ENCODE measurements at regions not wholly inside any gene's neighbourhood (a gene's known extent, or its start where the extent isn't known, plus 50 kb on each side); places are given as distances from the start of the nearest gene placed in this dataset.

DNA sequence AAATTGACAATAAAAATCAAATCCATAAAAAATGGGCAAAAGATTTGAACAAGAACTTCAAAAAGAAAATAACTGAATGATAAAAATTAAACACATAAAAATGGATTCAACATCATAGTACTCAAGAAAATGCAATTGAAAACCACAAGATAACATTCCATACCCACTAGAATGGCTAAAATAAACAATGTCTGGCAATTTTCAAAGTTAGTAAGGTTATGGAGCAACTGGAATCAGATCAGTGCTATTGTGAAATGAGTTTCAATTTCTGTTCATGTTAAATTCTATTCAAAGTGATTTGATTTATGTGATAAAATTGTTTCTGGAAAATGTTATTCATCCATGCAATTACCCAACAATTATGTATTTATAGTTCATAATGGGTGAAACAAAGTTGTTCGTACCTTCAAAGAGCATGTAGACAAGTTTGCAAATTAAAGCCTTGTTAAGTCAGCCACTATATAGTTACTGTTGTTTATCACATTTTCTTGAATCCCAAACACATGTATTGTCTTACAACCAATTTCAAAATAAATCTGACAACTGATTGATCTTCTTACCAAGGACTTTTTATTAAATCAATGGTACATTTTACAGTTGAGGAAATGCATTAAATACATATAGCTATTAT is 151.5 kb upstream of the CENPW start:
- H3K36me3 ChIP-seq: no peaks in the 10 kb centered on the region
- DNase-seq: no peak
- TF ChIP-seq, protein P1, sequence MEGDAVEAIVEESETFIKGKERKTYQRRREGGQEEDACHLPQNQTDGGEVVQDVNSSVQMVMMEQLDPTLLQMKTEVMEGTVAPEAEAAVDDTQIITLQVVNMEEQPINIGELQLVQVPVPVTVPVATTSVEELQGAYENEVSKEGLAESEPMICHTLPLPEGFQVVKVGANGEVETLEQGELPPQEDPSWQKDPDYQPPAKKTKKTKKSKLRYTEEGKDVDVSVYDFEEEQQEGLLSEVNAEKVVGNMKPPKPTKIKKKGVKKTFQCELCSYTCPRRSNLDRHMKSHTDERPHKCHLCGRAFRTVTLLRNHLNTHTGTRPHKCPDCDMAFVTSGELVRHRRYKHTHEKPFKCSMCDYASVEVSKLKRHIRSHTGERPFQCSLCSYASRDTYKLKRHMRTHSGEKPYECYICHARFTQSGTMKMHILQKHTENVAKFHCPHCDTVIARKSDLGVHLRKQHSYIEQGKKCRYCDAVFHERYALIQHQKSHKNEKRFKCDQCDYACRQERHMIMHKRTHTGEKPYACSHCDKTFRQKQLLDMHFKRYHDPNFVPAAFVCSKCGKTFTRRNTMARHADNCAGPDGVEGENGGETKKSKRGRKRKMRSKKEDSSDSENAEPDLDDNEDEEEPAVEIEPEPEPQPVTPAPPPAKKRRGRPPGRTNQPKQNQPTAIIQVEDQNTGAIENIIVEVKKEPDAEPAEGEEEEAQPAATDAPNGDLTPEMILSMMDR (IDR thresholded peaks at IDR 0.05; ENCODE audit: low read depth, low read length): no peak
- no peaks in the 10 kb centered on the region for H3K27me3 ChIP-seq (ENCODE audit: insufficient read depth, low read depth, severe bottlenecking)
- H3K9me3 ChIP-seq (ENCODE audit: severe bottlenecking): no peaks in the 10 kb centered on the region
- no peak overlapping the region for H3K27ac ChIP-seq
- H3K4me3 ChIP-seq (ENCODE audit: low read depth, low read length): no peak overlapping the region

DNA sequence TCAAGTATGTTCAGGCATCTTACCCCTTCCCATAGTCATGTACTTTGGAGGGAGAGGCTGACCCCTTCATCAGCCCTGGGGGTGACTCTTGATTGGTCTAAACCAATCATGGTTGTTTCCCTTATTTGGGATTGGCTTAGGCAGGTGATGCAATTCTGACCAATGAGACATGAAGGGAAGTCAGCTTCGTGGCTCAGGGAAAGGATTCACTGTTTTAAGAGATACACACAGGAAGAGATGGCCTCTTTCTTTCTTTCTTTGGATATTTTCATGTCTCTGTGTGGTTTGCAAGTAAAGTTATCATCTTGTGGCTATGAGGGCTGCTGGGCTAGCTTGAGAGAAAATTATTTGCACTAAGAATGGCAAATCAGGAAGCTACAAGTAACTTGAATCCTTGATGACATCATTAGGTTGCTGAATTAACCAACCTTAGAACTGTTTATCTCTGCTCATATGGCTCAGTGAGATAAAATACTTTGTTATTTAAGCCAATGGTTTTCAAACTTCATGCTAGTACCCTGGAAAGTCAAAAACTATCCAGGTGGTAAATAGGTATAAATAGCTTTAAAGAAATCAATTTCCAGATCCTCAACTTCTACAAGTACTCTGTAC is 144.2 kb upstream of the CENPW start:
- Histone ChIP-seq H3K27ac (no peak overlapping the region), H3K27me3 (ENCODE audit: insufficient read depth, low read depth, severe bottlenecking) (no peaks in the 10 kb centered on the region), H3K9me3 (ENCODE audit: severe bottlenecking) (no peaks in the 10 kb centered on the region), H3K36me3 (no peaks in the 10 kb centered on the region), H3K4me3 (ENCODE audit: low read depth, low read length) (no peak overlapping the region)
- TF ChIP-seq, protein P1 (IDR thresholded peaks at IDR 0.05; ENCODE audit: low read depth, low read length): no peak
- no peak for DNase-seq

DNA sequence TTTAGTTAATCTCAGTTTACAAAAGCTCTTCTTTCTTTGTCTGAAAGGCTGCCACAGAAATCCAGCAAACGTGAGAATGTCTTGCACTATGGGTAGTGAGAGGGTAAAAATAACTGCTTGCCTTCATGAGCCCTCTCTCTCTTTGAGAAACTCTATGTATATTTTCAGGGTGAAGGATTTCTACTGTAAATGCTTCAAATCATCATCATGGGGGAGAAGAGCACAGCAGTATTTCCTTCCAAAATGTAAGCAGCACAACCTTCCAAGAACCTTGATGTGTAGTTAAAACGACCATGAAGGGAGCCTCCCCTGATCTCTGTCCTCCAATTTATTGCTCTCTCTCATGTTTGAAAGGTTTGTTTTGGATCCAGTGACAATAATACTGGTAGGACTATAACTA is 141.3 kb upstream of the CENPW start:
- TF ChIP-seq, protein P1 (IDR thresholded peaks at IDR 0.05; ENCODE audit: low read depth, low read length): no peak
- DNase-seq: no peak
- Histone ChIP-seq H3K27me3 (ENCODE audit: insufficient read depth, low read depth, severe bottlenecking) (no peaks in the 10 kb centered on the region), H3K27ac (no peak overlapping the region), H3K9me3 (ENCODE audit: severe bottlenecking) (no peaks in the 10 kb centered on the region), H3K4me3 (ENCODE audit: low read depth, low read length) (no peak overlapping the region), H3K36me3 (no peaks in the 10 kb centered on the region)

DNA sequence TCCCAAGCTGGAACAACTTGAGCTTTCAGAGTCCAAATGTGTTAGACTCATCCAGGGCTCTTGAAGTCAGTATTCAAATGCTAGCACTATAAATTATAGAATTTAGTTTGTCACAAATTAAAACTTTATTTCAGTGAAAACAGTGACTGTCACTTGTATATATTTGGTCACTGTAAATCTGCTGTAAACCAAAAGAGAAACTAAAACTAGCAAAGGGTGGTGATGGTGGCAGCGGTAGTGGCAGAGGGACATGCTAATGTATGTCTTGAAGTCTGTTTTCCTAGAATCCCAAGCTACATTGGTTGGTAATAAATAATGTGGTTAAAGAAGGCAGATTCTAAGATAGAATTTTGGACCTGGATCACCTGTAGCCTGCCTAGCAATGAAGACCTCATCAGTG is 140.4 kb upstream of the CENPW start:
- Histone ChIP-seq H3K4me3 (ENCODE audit: low read depth, low read length) (no peak overlapping the region), H3K9me3 (ENCODE audit: severe bottlenecking) (no peaks in the 10 kb centered on the region), H3K27me3 (ENCODE audit: insufficient read depth, low read depth, severe bottlenecking) (no peaks in the 10 kb centered on the region), H3K27ac (no peak overlapping the region), H3K36me3 (no peaks in the 10 kb centered on the region)
- DNase-seq: no peak
- TF ChIP-seq, protein P1 (IDR thresholded peaks at IDR 0.05; ENCODE audit: low read depth, low read length): no peak

DNA sequence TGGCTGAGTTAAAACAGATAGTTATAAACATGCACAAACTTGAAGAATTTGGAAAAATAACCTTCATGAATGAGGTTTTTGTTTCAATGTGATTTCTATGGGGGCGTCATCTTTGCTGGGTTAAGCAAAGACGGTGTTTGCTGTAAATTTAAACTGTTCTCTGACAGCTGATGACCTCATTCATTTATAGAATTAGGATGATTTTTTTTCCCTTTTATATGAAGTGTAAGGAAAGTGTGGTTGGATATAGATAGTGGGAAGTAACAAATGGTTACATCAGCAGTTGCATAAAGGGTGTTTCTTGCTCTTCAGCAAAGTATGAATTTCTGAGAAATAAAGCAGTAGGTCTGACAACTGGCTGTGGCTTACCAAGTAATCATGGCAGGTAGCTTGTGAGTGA is 137.2 kb upstream of the CENPW start:
- no peaks in the 10 kb centered on the region for H3K9me3 ChIP-seq (ENCODE audit: severe bottlenecking)
- no peak overlapping the region for H3K4me3 ChIP-seq (ENCODE audit: low read depth, low read length)
- no peak for DNase-seq
- H3K27me3 ChIP-seq (ENCODE audit: insufficient read depth, low read depth, severe bottlenecking): no peaks in the 10 kb centered on the region
- TF ChIP-seq, protein P1 (IDR thresholded peaks at IDR 0.05; ENCODE audit: low read depth, low read length): no peak
- H3K36me3 ChIP-seq: no peaks in the 10 kb centered on the region
- H3K27ac ChIP-seq: no peak overlapping the region

DNA sequence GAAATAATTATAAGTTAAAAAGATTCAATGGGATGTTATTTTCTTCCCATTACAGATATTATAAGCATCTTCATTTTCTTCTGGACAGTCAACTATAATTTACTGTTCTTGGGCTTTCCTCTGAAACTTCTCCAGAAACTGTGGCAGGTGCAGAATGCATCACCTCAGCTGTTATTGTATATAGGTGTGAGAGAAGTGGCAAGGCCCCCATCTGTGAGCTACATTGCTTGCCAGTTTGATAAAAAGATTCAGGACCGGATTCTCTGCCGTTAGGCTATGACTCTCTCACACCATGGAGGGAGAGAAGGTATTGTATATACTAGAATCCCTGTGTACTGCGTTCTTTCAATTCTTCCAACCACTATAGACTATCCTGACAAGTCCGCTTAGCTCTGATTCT is 135.8 kb upstream of the CENPW start:
- TF ChIP-seq, protein P1 (IDR thresholded peaks at IDR 0.05; ENCODE audit: low read depth, low read length): no peak
- Histone ChIP-seq H3K27me3 (ENCODE audit: insufficient read depth, low read depth, severe bottlenecking) (no peaks in the 10 kb centered on the region), H3K27ac (no peak overlapping the region), H3K4me3 (ENCODE audit: low read depth, low read length) (no peak overlapping the region), H3K36me3 (no peaks in the 10 kb centered on the region), H3K9me3 (ENCODE audit: severe bottlenecking) (no peaks in the 10 kb centered on the region)
- DNase-seq: no peak
